ENCODE measurements at regions not wholly inside any gene's neighbourhood (a gene's known extent, or its start where the extent isn't known, plus 50 kb on each side); places are given as distances from the start of the nearest gene placed in this dataset.

DNA sequence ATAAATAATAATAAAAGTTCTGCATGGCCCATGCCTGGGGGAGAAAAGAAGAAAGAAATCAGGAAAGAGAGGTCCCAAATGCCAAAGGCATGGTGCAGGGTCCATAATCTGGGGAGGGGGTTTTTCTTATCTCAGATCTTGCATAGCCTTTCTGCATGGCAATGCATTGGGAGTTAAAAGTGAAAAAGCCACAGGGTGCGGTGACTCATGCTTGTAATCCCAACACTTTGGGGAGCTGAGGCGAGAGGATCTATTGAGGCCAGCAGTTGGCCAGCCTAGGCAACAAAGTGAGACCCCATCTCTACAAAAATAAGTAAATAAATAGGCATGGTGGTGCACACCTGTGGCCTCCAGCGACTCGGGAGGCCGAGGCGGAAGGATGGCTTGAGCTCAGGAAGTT is 76.8 kb upstream of the GATA2 start:
- H2AFZ ChIP-seq (ENCODE audit: insufficient read depth, low read depth, low read length, poor library complexity, severe bottlenecking), result no peak overlapping the region
- no peaks in the 10 kb centered on the region for H3K79me2 ChIP-seq (ENCODE audit: insufficient read depth, low read length)
- Mint-ChIP-seq H3K36me3 (no peaks in the 10 kb centered on the region), H3K4me3 (no peak overlapping the region), H3K27ac (no peak overlapping the region), H3K4me1 (peaks cover 14% of the 10 kb centered on the region), H3K9me3 (no peaks in the 10 kb centered on the region), H3K27me3 (ENCODE audit: low read depth in 3 of 3) (peaks cover 23 to 36% (median 25%) of the 10 kb centered on the region in 3 donors)
- no peak overlapping the region for H3K4me2 ChIP-seq (replicated peaks; ENCODE audit: extremely low read depth, low read length, poor library complexity, severe bottlenecking)
- TF ChIP-seq, protein P1, sequence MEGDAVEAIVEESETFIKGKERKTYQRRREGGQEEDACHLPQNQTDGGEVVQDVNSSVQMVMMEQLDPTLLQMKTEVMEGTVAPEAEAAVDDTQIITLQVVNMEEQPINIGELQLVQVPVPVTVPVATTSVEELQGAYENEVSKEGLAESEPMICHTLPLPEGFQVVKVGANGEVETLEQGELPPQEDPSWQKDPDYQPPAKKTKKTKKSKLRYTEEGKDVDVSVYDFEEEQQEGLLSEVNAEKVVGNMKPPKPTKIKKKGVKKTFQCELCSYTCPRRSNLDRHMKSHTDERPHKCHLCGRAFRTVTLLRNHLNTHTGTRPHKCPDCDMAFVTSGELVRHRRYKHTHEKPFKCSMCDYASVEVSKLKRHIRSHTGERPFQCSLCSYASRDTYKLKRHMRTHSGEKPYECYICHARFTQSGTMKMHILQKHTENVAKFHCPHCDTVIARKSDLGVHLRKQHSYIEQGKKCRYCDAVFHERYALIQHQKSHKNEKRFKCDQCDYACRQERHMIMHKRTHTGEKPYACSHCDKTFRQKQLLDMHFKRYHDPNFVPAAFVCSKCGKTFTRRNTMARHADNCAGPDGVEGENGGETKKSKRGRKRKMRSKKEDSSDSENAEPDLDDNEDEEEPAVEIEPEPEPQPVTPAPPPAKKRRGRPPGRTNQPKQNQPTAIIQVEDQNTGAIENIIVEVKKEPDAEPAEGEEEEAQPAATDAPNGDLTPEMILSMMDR (IDR thresholded peaks at IDR 0.05), result no peak
- no peak for DNase-seq
- H4K20me1 ChIP-seq (ENCODE audit: insufficient read depth, low read length), result no peaks in the 10 kb centered on the region
- no peak overlapping the region for H3K4me3 ChIP-seq (replicated peaks in 1 of 3; ENCODE audit: low read depth in 2 of 3, low read length in 3 of 3)
- intact Hi-C loops (cut with micrococcal nuclease), result no loop called here
- no peaks in the 10 kb centered on the region for H3K9me3 ChIP-seq (replicated peaks in 1 of 2; ENCODE audit: control insufficient read depth in 1 of 2, insufficient read depth in 1 of 2, low read length in 2 of 2)
- no CpG with 5 or more reads among the region's 6 CpGs for WGBS (ENCODE audit: insufficient coverage)
- H3K27me3 ChIP-seq (ENCODE audit: control insufficient read depth in 2 of 2, insufficient read depth in 2 of 2, low read length in 2 of 2), result peaks cover 8 to 20% of the 10 kb centered on the region in 2 donors
- H3K4me1 ChIP-seq (ENCODE audit: control insufficient read depth in 1 of 2, insufficient read depth in 2 of 2, low read length in 2 of 2), result peaks cover 6 to 9% of the 10 kb centered on the region in 2 donors
- no peaks in the 10 kb centered on the region for H3K36me3 ChIP-seq (replicated peaks in 1 of 2; ENCODE audit: control insufficient read depth in 1 of 2, insufficient read depth in 2 of 2, low read length in 2 of 2)
- no peak overlapping the region for H3K9ac ChIP-seq (ENCODE audit: insufficient read depth, low read length, poor library complexity, severe bottlenecking)
- no peak overlapping the region for H3K27ac ChIP-seq (ENCODE audit: low read depth in 1 of 2, low read length in 2 of 2)

DNA sequence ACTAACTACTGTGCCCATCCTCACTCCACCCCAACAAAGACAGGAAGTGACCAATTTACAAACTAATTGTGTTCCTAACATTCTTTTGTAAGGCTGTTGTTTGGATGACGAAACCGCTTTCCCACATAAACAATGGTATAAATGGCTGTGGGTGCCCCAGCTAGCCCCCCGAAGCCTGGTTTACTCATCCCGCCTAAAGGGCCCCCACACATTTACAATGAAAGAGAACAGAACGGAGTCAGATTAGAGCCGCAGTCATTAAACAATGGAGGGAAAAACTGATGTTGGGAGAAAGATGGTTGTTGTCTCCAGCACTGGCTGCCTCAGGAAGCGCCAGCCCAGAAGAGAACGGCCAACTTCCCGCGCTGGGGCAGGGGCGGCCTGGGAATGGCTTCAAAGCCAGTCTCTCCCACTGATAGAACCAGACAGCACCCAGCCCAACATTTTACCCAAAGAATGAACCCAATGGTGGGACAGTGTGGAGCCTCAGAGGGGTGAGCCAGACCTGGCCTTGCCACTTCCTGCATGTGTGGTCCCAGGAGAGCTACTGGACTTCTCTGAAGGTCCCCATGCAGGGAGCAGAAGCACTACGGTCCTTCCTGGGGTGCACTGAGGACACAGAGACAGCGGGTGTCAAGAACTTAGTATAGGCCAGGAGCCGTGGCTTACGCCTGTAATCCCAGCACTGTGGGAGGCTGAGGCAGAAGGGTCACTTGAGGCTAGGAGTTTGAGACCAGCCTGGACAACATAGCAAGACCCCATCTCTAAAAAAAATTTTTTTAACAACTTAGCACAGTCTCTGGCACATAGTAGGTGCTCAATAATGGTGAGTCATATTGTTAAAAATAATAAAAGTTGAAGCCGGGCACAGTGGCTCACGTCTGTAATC is 75.8 kb upstream of the GATA2 start:
- H3K4me3 Mint-ChIP-seq, result no peak overlapping the region

More for the DNA sequence above, 75.8 kb upstream of the GATA2 start:
- Histone ChIP-seq H3K79me2 (ENCODE audit: insufficient read depth, low read length) (no peaks in the 10 kb centered on the region), H3K27ac (ENCODE audit: low read depth in 1 of 2, low read length in 2 of 2) (no peak overlapping the region), H3K27me3 (ENCODE audit: control insufficient read depth in 2 of 2, insufficient read depth in 2 of 2, low read length in 2 of 2) (peaks cover 8 to 15% of the 10 kb centered on the region in 2 donors), H3K4me3 (replicated peaks in 1 of 3; ENCODE audit: low read depth in 2 of 3, low read length in 3 of 3) (no peak overlapping the region), H3K4me2 (replicated peaks; ENCODE audit: extremely low read depth, low read length, poor library complexity, severe bottlenecking) (no peak overlapping the region), H3K9ac (ENCODE audit: insufficient read depth, low read length, poor library complexity, severe bottlenecking) (no peak overlapping the region), H3K9me3 (replicated peaks in 1 of 2; ENCODE audit: control insufficient read depth in 1 of 2, insufficient read depth in 1 of 2, low read length in 2 of 2) (no peaks in the 10 kb centered on the region), H3K36me3 (replicated peaks in 1 of 2; ENCODE audit: control insufficient read depth in 1 of 2, insufficient read depth in 2 of 2, low read length in 2 of 2) (no peaks in the 10 kb centered on the region), H4K20me1 (ENCODE audit: insufficient read depth, low read length) (no peaks in the 10 kb centered on the region), H2AFZ (ENCODE audit: insufficient read depth, low read depth, low read length, poor library complexity, severe bottlenecking) (no peak overlapping the region), H3K4me1 (ENCODE audit: control insufficient read depth in 1 of 2, insufficient read depth in 2 of 2, low read length in 2 of 2) (peaks cover 4 to 8% of the 10 kb centered on the region in 2 donors)
- Mint-ChIP-seq H3K27ac (no peak overlapping the region), H3K9me3 (no peaks in the 10 kb centered on the region), H3K27me3 (ENCODE audit: low read depth in 3 of 3) (peaks cover 14 to 26% (median 18%) of the 10 kb centered on the region in 3 donors), H3K36me3 (no peaks in the 10 kb centered on the region), H3K4me1 (peaks cover 11% of the 10 kb centered on the region)
- WGBS (ENCODE audit: insufficient coverage), result 100% methylated on average over 3 of the region's 17 CpGs
- TF ChIP-seq, protein P1 (IDR thresholded peaks at IDR 0.05), result no peak
- intact Hi-C loops (cut with micrococcal nuclease), result no loop called here
- no peak for DNase-seq

Data from CD14-positive monocyte (primary cell).